Breast epithelium (tissue), 3 donors: ENCODE measurements at regions not wholly inside any gene's neighbourhood (a gene's known extent, or its start where the extent isn't known, plus 50 kb on each side); places are given as distances from the start of the nearest gene placed in this dataset.

ENCODE experiments used
- POLR2A ChIP-seq: fragments of 450-650 bp; IDR thresholded peaks from one replicate; pipeline ENCODE4 v1.6.1; 2016; ENCODE audit warnings: antibody characterized with exemption, mild to moderate bottlenecking, moderate library complexity
- POLR2AphosphoS5 ChIP-seq, 3 donors: sonication (generic); formaldehyde crosslinking; IDR thresholded peaks; one replicate each; pipeline ENCODE4 v1.6.1; 2017; ENCODE audit warnings: antibody characterized with exemption in 3 of 3
- TF ChIP-seq, protein P1 (sequence below), 3 donors: fragments of 450-650 bp; IDR thresholded peaks; one replicate each; pipeline ENCODE4 v1.5.1; 2016 to 2017; ENCODE audit warnings: antibody characterized with exemption in 3 of 3, mild to moderate bottlenecking in 3 of 3, moderate library complexity in 3 of 3

DNA sequence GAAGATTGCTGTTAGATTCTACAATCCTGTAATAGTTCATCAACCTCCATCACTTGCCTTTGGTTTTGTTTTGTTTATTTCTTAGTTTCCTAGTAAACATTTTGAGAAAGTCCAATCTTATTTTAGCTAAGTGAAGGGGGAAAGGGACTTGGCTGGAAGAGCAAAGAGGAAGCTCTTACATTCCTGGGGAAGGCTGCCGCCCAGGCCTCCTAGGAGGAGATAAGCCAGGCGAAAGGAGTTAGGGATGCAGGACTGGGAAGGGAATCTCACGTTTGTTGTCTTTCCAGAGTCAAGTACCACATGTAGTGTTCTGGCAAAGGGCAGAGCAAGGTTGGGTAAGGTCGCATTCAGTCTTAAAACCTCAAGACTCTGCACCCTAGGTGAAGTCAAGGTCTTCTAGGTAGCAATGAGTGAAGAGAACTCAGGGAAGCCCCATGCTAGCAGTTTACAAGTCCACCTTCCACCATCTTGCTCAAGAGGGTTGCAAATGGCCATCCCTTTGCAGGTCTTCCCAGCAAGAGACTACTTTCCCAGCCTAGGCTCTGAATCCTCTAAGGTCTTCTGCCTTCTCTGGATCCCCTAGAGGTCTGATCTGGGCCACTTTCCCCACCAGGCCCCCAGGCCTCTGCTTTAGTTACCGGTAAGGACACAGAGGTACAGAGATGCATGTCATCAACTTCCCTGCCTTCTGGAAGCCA, 320.7 kb downstream of the CYP26B1 start:
- TF ChIP-seq, protein P1, sequence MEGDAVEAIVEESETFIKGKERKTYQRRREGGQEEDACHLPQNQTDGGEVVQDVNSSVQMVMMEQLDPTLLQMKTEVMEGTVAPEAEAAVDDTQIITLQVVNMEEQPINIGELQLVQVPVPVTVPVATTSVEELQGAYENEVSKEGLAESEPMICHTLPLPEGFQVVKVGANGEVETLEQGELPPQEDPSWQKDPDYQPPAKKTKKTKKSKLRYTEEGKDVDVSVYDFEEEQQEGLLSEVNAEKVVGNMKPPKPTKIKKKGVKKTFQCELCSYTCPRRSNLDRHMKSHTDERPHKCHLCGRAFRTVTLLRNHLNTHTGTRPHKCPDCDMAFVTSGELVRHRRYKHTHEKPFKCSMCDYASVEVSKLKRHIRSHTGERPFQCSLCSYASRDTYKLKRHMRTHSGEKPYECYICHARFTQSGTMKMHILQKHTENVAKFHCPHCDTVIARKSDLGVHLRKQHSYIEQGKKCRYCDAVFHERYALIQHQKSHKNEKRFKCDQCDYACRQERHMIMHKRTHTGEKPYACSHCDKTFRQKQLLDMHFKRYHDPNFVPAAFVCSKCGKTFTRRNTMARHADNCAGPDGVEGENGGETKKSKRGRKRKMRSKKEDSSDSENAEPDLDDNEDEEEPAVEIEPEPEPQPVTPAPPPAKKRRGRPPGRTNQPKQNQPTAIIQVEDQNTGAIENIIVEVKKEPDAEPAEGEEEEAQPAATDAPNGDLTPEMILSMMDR (IDR thresholded peaks at IDR 0.05): no peak
- TF ChIP-seq POLR2A (no peak), POLR2AphosphoS5 (IDR thresholded peaks at IDR 0.05) (no peak)
